ENCODE measurements at regions not wholly inside any gene's neighbourhood (a gene's known extent, or its start where the extent isn't known, plus 50 kb on each side); places are given as distances from the start of the nearest gene placed in this dataset.
"Not testable (repeated sequence)": the region's sequence is repeated elsewhere in the genome, so short reads cannot be mapped to it uniquely, and the experiment has no call there.

DNA sequence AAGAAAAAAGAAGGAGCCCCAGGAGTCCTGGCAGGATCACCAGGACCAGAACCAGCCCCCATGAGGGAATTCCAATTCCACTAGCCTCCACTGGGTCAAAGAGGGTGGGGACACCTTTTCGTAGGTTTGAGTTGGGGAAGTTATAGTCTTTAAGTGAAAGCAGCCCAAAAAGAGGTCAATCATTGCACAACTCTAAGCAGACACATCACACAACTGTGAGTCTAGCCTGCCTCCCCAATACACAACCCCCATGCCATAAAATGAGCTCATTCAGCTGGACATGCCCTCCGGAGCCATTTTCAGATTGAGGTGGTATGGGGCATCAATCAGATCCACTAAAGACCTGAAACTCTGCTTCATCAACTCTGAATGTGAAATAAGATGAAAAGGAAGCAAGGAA lies 179.9 kb downstream of the NPHP4 start:
- ATAC-seq: no peak

DNA sequence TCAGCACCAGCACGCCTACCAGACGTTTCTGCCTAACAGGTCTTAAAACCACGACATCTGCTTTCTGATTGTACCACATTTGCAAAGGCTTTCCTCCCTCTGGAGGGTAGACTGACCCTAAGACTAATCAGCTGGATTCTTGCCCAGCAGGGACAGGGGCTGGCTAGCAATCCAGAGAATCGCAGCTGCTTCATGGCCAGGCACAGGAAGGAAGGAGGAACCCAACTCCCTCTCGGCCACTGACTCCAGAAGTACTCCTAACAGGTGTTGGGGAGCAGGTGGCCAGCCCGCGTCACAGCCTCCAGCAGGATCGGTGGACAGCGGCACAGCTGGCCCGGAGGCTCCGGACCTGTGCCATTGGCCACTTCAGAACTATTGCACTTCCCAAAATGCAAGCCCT lies 180.8 kb downstream of the NPHP4 start:
- ATAC-seq: no peak

DNA sequence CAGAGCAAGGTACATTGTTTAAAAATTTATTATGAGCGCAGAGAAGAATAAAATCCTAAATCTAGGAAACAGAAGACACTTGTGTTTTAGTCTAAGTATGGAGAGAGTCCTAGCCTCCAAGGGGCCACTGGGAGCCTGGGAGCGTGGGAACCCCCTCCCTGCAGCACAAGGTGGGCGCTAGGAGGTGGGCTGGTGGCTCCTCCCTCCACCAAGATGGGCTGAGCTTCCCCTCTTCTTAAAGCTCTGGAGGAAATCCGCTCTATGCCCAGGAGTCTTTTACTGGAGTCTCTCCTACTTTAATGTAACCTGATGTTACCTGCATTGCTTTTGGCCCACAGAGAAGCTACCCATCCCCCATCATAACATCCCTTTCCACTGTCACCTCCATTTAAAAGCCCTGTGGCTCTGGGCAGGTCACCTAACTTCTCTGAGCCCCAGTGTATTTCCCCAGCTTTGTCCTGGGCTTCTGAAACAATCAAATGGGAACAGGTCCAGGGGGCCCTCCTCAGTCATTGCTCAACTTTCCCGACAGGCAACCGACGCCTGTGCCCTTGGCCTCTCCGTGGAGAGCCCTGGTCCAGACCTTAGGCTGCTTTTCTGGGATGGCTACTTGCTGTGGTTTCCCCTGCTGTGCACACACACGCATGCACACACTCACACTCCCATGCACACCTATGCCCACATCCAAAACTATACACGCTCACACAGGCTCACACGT lies 181.5 kb downstream of the NPHP4 start:
- no peak for ATAC-seq

DNA sequence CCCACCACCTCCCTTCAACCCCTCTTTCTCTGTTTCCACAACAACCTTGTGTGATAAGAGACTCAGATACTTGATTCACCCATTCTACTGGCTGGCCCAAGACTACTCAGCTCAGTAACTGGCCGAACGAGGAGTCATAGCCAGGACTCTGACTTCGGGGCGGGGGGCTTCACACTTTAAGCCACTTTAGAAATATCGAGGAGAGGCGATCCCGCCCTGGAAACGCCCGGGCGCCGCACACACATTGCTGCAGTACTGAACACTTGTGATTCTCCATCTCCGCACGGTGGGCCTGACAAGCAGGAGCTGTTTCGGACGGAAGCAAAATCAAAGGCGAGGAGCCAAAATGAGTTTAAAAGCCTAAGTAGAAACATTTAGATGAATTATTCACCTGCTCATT lies 182.1 kb downstream of the NPHP4 start:
- no peak for ATAC-seq

DNA sequence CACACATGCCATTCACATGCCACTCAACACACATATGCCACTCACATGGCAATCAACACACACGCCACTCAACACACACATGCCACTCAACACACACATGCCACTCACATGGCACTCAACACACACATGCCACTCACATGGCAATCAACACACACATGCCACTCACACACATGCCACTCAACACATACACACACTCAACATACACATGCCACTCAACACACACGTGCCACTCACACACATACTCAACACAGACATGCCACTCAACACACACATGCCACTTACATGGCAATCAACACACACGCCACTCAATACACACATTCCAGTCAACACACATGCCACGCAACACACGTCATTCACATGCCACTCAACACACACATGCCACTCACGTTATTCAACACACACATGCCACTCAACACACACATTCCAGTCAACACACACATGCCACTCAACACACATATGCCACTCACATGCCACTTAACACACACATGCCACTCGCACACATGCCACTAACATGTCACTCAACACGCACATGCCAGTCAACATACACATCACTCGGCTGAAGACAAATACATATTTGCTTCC lies 182.9 kb downstream of the NPHP4 start:
- no peak for ATAC-seq

DNA sequence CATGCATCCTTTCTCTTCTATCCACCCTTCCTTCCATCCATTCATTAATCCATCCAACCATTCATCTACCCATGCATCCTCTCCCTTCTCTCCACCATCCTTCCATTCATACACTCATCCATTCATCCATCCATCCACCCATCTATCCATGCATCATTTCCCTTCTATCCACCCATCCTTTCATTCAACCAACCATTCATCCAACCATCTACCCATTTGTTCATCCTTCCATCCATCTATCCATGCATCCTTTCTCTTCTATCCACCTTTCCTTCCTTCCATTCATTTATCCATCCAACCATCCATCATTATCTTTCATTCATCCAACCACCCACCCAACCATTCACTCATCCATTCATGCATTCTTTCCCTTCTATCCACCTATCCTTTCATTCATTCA lies 188.4 kb downstream of the NPHP4 start:
- ATAC-seq: no peak

DNA sequence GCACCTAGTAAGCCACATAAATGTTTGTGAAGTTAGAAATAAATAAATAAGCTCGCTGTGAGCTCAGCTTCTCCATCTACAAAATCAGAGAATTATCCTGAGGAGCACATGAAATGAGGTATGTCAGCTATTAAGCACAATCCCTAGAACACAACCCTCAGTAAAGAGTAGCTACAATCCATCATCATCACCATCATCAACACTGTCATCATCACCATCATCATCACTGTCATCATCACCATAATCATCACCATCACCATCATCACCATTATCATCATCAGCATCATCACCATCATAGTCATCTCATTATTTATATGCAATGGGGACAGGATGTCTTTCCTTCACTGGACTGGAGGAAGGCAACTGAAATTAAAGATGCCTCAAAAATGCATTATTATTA lies 189.6 kb downstream of the NPHP4 start:
- ATAC-seq: no peak

DNA sequence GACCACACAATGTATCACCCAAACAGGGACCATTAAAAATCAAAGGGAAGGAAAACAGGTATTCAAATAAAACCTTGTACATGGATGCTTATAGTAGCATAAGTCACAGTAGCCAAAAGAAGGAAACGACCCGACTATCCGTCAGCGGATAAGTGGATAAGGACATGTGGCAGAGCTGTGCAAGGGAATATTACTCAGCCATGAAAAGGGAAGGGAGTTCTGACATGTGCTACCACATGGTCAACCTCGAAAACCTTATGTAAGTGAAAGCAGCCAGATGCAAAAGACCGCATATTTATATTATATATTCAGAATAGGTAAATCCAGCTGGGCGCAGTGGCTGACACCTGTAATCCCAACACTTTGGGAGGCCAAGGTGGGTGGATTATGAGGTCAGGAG lies 193.3 kb downstream of the NPHP4 start:
- ATAC-seq: no peak

DNA sequence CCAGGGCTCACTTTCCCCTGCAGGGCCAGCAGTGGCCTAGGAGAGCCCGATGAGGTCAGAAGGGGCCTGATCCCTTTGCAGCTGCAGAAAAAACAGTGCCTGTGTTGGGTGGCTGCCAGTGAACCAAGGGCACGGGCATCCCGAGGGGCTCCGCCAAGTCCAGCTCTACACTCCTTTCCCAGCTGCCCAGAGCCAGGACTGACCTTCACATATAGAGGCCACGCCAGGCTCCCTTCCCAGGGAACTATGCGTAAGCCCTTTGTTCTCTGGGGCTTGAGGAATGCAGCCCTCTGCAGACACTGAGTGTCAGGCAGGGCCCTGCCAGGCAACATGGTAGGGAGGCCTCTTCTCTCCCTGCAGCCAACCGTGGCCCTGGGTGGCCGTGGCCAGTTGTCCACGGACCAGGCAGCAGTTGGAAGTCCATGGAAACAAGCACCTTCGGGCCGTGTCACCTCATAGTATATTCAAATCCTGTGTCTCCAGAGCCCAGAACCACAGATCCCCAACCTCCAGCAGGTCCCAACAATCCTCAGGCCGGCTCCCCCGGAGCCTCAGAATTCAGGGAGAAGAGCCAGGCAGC lies 194.0 kb downstream of the NPHP4 start:
- no peak for ATAC-seq

DNA sequence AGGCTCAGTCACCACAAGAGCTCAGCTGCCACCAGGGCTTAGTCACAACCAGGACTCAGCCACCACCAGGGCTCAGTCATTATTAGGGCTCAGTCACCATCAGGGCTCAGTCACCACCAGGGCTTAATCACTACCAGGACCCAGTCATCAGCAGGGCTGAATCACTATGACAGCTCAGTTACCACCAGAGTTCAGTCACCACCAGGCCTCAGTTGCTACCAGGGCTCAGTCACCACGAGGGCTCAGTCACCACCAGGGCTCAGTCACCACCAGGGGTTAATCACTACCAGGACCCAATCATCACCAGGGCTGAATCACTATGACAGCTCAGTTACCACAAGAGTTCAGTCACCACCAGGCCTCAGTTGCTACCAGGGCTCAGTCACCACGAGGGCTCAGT lies 196.2 kb downstream of the NPHP4 start:
- ATAC-seq: no peak

DNA sequence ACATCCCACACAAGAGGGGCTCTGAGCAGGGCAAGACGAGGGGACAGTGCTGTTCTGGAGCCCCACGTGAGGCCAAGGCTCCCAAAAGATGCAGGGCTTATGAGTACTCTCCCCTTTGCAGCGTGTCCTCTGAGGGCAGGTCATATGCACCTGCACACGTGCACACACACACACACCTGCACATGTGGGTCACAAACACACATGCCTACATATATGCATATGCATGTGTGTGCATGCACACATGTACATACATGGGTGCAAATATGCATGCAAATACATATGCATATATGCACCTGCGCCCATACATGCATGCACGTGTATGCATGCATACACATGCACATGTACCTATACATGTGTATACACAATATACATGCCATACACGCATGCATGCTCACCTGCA lies 197.9 kb downstream of the NPHP4 start:
- no peak for ATAC-seq

DNA sequence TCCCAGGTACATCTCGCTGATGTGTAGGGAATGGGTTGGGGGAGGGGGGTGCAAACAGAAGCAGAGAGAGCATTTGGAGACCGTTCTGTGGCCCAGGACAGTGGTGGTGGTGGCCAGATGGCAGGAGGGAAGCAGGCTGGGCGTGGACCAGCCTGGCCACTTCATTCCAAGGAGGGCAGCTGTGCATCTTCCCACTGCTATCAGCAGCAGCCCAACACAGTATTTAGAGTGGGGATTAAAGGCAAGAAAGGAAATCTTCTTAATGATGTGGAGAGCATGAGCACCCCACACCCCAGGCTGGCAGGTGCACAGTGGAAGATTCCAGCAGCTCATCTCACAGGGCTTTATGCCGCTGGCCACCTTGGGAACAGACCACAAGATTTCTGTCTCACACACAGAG lies 198.7 kb downstream of the NPHP4 start:
- ATAC-seq: no peak

DNA sequence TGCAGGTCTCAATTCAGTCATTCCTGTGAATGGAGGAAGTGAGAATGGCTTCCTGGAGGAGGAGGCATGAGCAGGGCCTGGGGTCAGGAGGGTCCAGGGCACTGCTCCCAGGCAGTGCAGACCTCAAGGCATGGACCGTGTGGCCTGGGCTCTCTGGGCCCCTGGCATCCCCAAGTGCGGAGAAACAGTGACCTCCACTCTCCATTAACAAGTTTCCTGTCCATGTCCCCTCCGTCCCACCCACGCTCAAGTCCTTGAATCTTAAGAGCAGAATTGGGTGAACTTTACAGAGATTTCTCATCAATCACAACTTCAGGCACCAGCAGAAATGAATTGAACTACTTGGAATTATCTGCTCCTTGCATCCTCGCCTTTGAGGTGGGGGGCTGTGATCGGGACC lies 211.1 kb downstream of the NPHP4 start:
- ATAC-seq: no peak

DNA sequence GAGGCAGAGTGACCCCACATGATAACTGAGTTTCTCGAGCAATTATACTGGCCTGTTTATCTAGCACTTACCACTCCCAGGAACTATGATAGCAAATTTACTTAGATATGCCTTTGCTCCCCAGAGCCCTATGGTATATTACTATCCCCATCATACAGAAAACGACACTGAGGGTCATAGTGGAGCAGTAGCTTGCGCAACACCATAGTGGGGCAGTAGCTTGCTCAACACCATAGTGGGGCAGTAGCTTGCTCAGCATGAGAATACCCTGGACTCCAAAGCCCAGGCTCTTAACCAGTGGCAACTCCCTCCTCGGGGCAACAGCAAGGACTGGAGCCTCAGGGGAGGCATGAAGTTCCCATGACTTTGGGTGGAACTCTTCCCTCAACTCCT lies 211.9 kb downstream of the NPHP4 start:
- ATAC-seq: no peak

DNA sequence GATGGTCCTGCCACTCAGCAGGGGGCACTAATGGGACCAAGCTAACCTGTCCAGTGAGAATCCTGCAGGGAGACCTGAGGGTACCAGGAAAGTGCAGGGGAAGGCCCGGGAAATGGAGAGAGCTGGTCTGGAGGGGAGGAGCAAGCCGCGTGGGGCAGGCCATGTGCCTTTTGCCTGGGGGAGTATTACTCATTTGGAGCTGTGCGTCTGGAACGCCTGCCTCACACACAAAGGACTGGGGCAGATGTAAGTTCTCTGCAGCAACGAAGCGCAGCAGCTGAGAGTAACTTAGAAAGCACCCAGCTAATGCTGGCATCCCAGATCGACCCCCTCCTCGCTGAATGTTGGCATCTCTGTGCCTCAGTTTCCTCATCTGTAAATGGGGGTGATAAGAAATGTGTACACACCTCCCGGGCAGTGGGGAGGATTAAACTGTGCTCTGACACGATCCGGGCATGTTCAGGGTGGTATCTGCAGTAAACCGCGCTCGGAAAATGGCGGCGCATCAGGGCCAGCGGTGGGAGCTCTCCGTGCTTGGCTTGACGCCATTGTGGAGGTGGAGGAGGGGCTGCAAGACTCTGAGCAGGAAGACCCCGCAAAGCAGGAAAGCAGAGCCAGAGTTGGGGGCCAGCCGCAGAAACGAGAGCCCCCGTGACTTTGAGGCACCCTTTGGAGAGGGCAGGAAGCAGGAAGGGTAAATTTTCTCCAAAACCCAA lies 212.5 kb downstream of the NPHP4 start:
- ATAC-seq: peak; percentile 81

DNA sequence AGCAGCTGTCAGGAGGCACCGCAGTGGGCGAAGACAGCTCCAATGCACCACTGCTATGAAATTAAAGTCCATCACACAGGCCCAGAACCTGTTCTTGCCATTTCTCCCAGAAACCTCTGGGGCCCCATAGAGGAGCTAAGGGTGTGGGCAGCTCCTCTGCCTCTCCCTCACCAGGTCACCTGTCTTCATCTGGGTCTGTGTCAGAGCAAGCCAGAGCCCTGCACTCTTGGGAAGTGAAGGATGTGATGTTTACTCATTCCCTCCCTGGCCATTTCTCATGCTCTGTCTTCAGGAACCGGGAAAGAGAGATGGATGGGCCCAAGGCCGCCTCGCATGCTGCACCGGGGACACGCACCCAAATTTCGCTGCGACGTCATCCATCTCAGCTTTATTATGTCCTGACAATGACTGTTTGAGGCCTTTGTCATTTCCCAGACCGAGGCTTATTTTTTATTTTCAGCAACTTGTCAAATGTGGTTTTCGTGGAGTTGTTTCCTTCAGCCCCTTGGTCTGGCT lies 216.1 kb downstream of the NPHP4 start:
- ATAC-seq: no peak

DNA sequence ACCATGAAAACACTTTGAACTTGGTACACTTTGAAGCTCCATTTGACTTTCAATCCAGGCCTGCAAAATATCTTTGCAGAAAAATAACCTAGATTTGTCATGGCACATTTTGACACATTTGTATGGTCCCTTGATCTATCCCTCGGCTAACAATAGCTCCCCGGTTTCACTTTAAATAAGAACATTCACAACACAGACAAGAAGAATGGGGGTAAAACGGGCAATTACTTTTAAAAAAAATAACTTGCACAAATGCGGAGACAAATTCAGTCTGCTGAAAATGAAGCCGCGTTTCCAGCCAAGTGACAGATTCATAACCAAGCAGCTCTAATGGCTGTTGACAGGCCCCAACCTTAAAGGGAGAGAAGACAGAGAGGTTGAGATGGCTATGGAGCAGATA lies 218.2 kb downstream of the NPHP4 start:
- ATAC-seq: no peak

DNA sequence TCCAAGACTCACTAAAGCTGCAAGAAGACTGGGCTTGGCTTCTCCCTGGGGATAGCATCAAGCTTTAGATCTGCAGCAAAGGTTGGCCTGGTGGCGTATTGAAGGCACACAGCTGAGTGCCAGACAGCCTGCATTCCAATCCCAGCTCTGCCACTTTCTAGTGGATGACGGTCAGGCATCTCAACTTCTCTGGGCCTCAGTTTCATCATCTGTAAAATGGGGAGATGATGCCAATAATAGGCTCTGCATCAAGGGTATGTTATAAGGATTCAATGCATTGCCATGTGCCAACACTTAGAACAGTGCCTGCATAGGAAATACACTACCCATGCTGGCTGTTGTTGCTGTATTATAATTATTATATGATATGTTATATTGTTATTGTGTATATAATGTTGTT lies 220.4 kb downstream of the NPHP4 start:
- ATAC-seq: no peak

DNA sequence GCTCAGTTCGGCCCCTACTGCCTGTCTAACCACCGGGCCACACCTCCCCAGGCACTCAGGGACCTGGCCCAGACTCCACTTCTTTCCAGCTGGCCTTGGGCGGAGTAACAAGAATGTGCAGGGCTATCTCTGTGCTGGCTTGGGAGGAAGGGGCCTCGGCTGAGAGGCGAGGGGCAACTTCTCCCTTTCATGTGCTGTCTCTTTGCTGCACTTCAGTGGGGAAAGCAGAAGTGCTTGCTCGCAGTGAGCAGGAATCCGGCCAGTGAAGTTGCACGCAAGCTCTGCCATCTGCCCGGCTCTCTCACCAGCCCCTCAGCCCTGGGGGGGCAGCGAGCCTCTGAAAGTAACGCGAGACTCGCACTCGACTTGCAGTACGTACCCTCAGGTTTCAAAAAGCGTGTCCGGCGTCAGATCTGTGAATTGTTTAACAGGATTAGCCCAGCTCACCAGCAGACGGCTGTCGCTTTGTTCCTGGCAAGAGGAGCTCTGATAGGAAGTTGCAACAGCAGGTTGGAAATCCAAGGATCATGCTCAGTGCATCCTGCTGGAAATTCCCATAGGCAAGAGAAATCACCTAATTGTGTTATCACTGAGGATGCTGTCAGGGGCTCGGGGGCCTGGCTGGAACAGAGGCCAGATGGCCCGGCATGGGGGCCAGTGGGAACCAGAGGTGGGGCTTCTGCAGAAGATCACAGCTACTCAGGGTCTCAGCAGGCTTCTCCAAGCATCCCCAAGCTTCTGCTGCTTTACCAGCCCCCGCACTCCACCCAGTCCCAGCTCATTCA lies 221.1 kb downstream of the NPHP4 start:
- no peak for ATAC-seq

DNA sequence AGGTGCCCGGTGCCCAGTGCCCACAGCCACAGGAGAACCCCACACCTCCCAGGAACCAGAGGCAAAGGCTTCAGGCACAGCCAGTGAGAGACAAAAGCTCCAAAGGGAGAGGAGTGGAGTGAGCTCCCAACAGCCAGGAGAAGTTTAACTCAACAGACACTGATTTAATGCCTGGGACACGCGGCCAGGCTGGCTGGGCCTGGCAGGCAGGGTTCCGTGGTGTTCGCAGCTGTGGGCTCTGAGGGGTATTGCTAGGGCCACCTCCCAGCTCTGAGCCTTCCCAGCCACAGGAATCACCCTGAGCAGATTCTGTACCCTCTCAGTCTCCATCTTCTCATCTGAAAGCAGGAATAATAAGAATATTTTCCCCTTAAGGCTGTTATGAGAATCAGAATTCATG lies 222.5 kb downstream of the NPHP4 start:
- ATAC-seq: no peak

DNA sequence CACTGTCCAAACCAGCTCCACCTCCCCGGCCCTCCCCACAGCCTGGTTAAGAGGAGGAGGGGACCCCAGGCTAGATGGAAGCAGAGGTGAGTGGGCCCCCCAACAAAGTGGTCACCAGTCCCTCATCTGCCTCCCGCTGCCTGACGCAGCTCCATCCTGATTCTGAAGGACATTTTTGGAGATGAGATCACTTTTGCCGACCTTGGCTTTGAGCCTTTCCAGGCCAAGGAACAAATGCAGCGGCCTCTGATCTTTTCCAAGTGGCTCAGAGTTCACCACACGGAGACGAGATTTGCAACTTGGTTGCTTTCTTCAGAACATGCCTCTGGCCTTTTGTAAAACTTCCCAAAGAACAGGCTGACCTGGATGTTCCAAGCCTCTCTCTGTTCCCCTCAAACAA lies 223.1 kb downstream of the NPHP4 start:
- ATAC-seq: no peak

DNA sequence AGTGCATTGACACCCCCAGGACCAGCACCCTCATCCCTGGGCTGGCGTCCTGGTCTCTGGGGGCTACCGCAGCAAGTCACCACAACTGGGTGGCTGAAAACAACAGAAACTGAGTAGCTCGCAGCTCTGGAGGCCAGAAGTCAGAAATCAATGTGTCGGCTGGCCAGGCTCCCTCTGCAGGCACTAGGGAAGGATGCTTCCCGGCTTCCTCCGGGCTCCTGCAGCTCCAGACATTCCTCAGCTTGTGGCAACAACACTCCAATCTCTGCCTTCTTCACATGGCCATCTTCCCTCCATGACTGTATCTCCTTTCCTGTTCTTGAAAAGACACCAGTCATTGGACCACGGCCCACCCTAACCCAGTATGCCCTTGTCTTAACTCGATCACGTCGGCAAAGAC lies 224.2 kb downstream of the NPHP4 start:
- no peak for ATAC-seq

DNA sequence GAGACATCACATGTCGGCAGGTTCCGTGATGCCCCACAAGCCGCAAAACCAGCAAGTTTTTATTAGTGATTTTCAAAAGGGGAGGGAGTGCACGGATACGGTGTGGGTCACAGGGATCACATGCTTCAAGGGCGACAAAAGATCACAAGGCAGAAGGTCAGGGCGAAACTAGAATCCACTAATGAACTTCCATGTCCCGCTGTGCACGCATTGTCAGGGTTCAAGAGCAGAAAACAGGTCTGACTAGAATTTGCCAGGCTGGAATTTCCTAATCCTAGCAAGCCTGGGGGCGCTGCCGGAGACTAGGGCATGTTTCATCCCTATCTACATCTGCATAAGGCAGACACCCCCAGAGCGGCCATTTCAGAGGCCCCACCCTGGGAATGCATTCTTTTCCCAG lies 225.2 kb downstream of the NPHP4 start:
- not testable (repeated sequence) for ATAC-seq

All from esophagus mucosa (tissue), 1 donor.